NCI-H1930 (cell line): ENCODE measurements at regions not wholly inside any gene's neighbourhood (a gene's known extent, or its start where the extent isn't known, plus 50 kb on each side); places are given as distances from the start of the nearest gene placed in this dataset.
A peak's percentile ranks its signal among the peaks of the same experiment; 100 is the strongest.

Source experiments
- DNase-seq, 2 experiments: peaks; one replicate each; lab custom pipeline; 2025; lab: John Stamatoyannopoulos, UW

- DNase-seq = peak in 1 of 2 experiments; percentile 2
Observed at GRCh38 chr4:177051473-177052060, 258.1 kb upstream of the NEIL3 start.

- no peak for DNase-seq
Observed at GRCh38 chr4:177052211-177052934, 257.3 kb upstream of the NEIL3 start.

DNA sequence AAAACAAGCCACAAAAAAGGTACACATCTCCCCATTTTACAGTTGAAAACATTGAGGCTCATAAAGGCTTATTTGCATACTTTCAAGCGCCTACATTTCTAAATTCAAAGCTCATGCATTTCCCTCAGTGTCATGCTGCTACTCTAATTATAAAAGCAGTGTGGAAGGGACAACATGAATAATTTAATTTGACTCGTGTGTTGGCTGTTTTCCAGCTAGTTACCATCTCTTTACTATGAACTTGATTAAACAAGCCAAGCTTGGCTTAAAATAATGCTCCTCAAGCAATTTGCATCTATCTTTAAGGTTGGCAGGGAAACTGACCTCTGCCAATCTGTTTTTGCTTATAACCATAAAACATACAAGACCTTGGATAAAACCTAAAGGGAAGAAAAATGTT, 252.5 kb upstream of the NEIL3 start:
- DNase-seq = no peak

- no peak for DNase-seq
Observed at GRCh38 chr4:177064116-177064515, 245.6 kb upstream of the NEIL3 start.

GRCh38 chr4:177064729-177065394, 244.8 kb upstream of the NEIL3 start:
- no peak for DNase-seq

GRCh38 chr4:177066746-177067145, 242.9 kb upstream of the NEIL3 start:
- DNase-seq = no peak

GRCh38 chr4:177070533-177071058, 239.1 kb upstream of the NEIL3 start:
- no peak for DNase-seq

DNA sequence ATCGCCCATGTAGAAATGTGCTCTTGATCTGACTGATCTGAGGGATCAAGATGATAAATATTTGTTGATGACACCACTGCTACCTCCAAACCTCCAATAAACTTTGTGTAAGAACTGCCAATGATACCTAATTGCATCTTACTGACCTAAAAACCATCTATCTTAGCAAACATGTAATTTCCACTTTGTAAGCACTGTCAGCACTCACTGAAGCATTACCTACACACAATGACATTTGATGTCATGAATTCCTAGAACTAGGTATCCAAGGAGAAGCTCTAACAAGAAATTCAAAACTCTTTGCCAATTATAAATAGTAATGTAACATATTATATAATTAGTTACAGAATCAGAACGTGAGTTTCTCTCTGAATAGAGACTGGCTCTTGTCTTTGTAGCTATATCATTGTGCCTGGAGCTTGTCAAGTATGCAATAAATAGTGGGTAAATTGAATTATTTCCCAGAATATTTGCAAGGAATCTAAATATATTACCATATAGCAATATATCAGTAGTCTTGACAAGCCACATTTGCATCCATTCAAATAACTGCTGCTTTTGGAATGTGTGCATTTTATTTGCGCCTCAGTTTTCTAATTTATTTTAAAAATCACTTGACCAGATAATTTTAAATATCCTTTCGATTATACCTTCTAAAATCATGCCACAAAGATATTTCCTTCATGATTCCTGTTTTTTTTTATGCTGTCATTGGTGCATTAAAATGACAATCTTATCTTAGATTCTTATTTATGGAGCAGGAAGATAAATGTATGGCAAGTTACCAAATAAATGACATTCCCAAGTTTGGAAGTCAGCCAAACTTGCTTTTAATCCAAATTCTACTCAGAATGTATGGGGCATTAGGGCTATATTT, 232.3 kb upstream of the NEIL3 start:
- no peak for DNase-seq

DNA sequence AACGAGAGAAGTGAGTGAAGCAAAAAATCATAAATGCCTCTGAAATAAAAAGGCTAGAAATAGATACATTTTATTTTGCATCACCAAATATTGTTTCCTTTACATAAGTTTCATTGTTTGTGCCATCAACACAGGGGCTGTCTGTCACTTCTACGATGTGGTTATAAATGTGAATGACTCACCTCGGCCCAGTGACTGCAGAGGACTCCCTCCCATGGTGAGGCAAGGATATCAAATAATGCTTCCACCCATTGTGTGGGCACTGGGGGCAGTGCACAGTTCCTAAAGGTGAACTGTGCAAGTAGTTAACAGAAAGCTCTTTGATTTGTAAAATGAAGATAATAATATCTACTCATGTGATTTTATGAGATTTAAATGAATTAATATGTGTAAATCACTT, 230.3 kb upstream of the NEIL3 start:
- no peak for DNase-seq

DNA sequence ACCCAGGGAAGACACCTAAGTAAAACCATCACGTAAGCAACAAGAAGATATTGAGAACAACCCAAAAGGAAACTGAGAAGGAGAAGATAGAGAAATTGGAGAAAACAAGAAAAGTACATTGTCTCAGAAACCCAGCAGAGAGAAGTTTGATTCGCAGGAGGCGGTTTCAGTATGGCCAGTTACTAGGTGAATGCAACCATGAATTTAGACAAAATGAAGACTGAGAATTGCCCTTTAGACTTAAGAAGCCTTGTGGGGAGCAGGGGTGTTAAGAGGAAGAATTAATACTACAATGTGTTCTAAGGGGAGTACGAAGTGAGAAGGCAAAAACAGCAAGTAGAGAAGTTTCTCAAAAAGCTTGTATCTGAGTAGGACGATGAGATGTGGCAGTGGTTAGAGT, 229.3 kb upstream of the NEIL3 start:
- DNase-seq = no peak

DNA sequence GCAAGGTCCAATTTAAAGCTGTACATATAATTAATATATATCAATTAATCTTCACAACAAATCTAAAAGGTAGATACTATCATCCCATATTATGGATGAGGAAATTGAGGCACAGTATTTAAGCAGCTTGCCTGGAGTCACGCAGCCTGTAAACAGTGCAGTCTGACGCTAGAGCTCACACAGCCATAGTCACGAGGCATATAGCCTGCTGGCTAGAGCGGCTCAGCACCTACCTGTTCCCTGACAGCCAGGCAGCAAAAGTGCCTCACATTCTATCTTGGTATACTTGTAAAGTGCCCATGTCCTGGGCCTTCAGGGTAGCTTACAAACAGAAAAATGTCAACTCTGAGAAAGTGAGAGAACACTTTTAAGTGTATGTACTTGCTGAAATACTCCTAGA, 222.6 kb upstream of the NEIL3 start:
- no peak for DNase-seq

DNA sequence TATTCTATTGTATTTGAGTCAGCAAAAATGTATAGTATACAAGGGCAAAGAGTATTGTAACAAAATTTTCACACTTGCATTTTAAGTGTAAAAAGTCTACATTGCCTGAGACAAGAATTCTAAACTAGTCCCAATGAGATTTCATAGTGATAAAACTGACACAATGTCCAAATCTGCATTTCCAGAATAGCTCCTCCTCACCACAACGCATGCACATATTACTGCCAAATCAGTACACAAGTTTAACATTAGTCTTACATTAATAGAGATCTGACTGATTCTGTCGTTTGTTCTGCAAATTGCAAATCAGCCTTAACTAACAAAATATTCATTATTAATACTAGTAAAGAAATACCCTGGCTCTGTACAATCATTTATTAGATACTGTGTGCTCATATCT, 222.2 kb upstream of the NEIL3 start:
- DNase-seq = no peak

GRCh38 chr4:177091515-177091914, 218.2 kb upstream of the NEIL3 start:
- DNase-seq = peak in 1 of 2 experiments; percentile 19

GRCh38 chr4:177092807-177093206, 216.9 kb upstream of the NEIL3 start:
- DNase-seq = peak; percentile 28 to 31

DNA sequence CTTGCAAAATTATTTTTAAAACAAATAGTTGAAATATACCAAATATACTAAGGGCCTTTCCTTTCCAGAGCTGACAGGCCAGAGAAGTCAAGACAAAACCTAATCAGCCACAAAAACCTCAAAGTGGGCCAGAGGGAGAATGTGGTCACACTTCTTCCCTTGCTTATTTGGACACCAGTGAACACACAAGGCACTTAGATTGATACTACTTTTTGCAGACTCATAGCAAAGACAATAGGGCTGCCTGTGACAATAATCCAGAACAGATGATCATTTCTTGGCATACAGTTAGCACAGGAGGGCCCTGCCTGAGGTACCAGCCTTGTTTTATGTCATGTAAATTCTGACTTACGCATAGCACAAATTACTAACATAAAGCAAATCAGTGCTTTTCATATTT, 215.7 kb upstream of the NEIL3 start:
- no peak for DNase-seq

- no peak for DNase-seq
Observed at GRCh38 chr4:177097291-177097690, 212.4 kb upstream of the NEIL3 start.

GRCh38 chr4:177099211-177099610, 210.5 kb upstream of the NEIL3 start:
- DNase-seq = no peak

GRCh38 chr4:177100307-177100706, 209.4 kb upstream of the NEIL3 start:
- no peak for DNase-seq

- DNase-seq = no peak
Observed at GRCh38 chr4:177103619-177104018, 206.1 kb upstream of the NEIL3 start.

DNA sequence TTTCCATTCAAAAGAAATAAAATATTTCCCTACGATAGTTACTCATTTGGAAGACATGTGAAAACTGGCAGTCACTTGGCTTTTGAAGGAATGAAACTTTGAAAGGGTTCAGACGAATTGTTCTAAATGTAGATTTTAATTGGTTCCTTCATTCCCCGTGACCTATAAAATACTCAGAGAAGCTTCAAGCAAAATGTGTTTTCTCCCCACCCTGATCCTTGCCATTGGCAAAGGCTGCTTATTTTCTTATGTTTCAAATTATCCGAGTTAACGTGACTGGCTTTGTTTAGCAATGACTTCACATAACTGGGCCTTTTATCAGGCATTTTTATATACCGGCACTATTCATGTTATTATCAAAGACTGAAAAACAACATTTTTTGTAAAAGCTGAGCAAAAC, 204.1 kb upstream of the NEIL3 start:
- DNase-seq = no peak

- DNase-seq = no peak
Observed at GRCh38 chr4:177107288-177107921, 202.3 kb upstream of the NEIL3 start.

GRCh38 chr4:177108708-177109107, 201.0 kb upstream of the NEIL3 start:
- no peak for DNase-seq
